Psoas muscle (tissue), 7 donors: ENCODE measurements at regions not wholly inside any gene's neighbourhood (a gene's known extent, or its start where the extent isn't known, plus 50 kb on each side); places are given as distances from the start of the nearest gene placed in this dataset.

ENCODE experiments used
- ATAC-seq, 4 donors: fragments of 200-7000 bp; cut with Tn5 transposase; one replicate each; pipeline ENCODE4 v1.9.1; 2020; ENCODE audit warnings: moderate library complexity in 3 of 4, mild to moderate bottlenecking in 2 of 4
- DNase-seq, 2 donors: peaks; one replicate each; pipeline ENCODE4 v3.0.0-alpha.2; 2020
- H3K27ac ChIP-seq: fragments of 200-600 bp; one replicate; pipeline ENCODE4 v1.8.0; 2022
- H3K27me3 ChIP-seq, 3 donors: fragments of 200-600 bp in 1 of 3; one replicate each; pipeline versions ENCODE4 v1.6.1 to v1.8.0; 2013 to 2022; ENCODE audit warnings: low read length in 2 of 3, mild to moderate bottlenecking in 2 of 3, moderate library complexity in 1 of 3; ENCODE audit not compliant: insufficient read depth in 3 of 3
- H3K36me3 ChIP-seq, 2 donors: fragments of 200-600 bp in 1 of 2; one replicate each; pipeline versions ENCODE4 v1.6.1 to v1.8.0; 2013 to 2022; ENCODE audit warnings: low read depth in 1 of 2, mild to moderate bottlenecking in 1 of 2, moderate library complexity in 1 of 2; ENCODE audit not compliant: insufficient read depth in 1 of 2
- H3K4me1 ChIP-seq: fragments of 200-600 bp; one replicate; pipeline ENCODE4 v1.8.0; 2022
- H3K4me3 ChIP-seq: fragments of 200-600 bp; one replicate; pipeline ENCODE4 v1.8.0; 2022; ENCODE audit warnings: mild to moderate bottlenecking
- H3K9me3 ChIP-seq: fragments of 200-600 bp; one replicate; pipeline ENCODE4 v1.8.0; 2022
- CTCF ChIP-seq: fragments of 200-600 bp; IDR thresholded peaks from one replicate; pipeline ENCODE4 v1.8.0; 2022; ENCODE audit warnings: antibody characterized with exemption
- WGBS, 3 donors: extraction: QIAGEN DNeasy Blood & Tissue Kit; methylation state at CpG; one replicate each; pipeline versions ENCODE4 v1.1.6 to v1.1.7; 2013; 5-methylcytosine and 5-hydroxymethylcytosine counted together
- intact Hi-C, 2 donors: fragments of 100-400 bp; cut with DNase I; formaldehyde crosslinking; loops; one replicate each; pipeline versions ENCODE4 v1.11.0 to v1.14.2; 2022
- donor health status: healthy with polysubstance abuse.
- donor health status: DM: no; HTN: no; CAD: no; lungs with moderate emphysema.
- donor health status: Bipolar disorder and iron deficiency.
- donor health status: healthy.
- donor health status: DM: yes; HTN: yes; CAD: no.
- donor health status: DM: no; HTN: no; CAD: no.
- donor health status: DM: yes; HTN: yes; CAD: no.

GRCh38 chr5:124824637-124825158, 78.3 kb upstream of the ZNF608 start:
- Histone ChIP-seq H3K4me3 (no peak overlapping the region), H3K4me1 (peaks cover 15% of the 10 kb centered on the region), H3K27ac (peak overlapping the region; percentile 36), H3K9me3 (no peaks in the 10 kb centered on the region), H3K27me3 (no peaks in the 10 kb centered on the region), H3K36me3 (no peaks in the 10 kb centered on the region)
- TF ChIP-seq CTCF, result no peak
- DNase-seq, result no peak
- intact Hi-C loops, result no loop called here
- ATAC-seq, result peak; percentile 63 to 93 (median 71)
- WGBS, 3 donors, result 38 to 51% (median 48%) methylated on average over 4 of the region's 4 CpGs

- peak overlapping the region; percentile 36 for H3K27ac ChIP-seq
- ATAC-seq (peak in 1 of 4 donors; percentile 52), DNase-seq (no peak)
- H3K4me1 ChIP-seq, result peaks cover 15% of the 10 kb centered on the region
- H3K36me3 ChIP-seq, result no peaks in the 10 kb centered on the region
- no peak for TF ChIP-seq CTCF
- no peaks in the 10 kb centered on the region for H3K9me3 ChIP-seq
- no peaks in the 10 kb centered on the region for H3K27me3 ChIP-seq
- intact Hi-C loops, result no loop called here
- 92 to 96% (median 94%) methylated on average over 5 of the region's 5 CpGs for WGBS, 3 donors
- H3K4me3 ChIP-seq, result no peak overlapping the region
Observed at GRCh38 chr5:124825250-124825982, 79.0 kb upstream of the ZNF608 start.

- H3K27ac ChIP-seq, result no peak overlapping the region
- H3K9me3 ChIP-seq, result no peaks in the 10 kb centered on the region
- 95 to 100% (median 97%) methylated on average over 1 of the region's 1 CpG for WGBS, 3 donors
- peaks cover 15% of the 10 kb centered on the region for H3K4me1 ChIP-seq
- H3K36me3 ChIP-seq, result no peaks in the 10 kb centered on the region
- ATAC-seq (no peak), DNase-seq (no peak)
- no peak for TF ChIP-seq CTCF
- intact Hi-C loops, result no loop called here
- no peak overlapping the region for H3K4me3 ChIP-seq
- no peaks in the 10 kb centered on the region for H3K27me3 ChIP-seq
Observed at GRCh38 chr5:124825983-124826337, 79.5 kb upstream of the ZNF608 start.

- H3K9me3 ChIP-seq, result peaks cover 11% of the 10 kb centered on the region
- intact Hi-C loops, result no loop called here
- no peak for ATAC-seq
- WGBS, 3 donors, result 65 to 77% (median 65%) methylated on average over 2 of the region's 2 CpGs
- DNase-seq, result no peak
- no peaks in the 10 kb centered on the region for H3K36me3 ChIP-seq
- no peak for TF ChIP-seq CTCF
- H3K4me3 ChIP-seq, result no peak overlapping the region
- no peaks in the 10 kb centered on the region for H3K27me3 ChIP-seq
- H3K4me1 ChIP-seq, result peaks cover 11% of the 10 kb centered on the region
- H3K27ac ChIP-seq, result no peak overlapping the region
Observed at GRCh38 chr5:124828731-124829234, 82.3 kb upstream of the ZNF608 start.
